ENCODE measurements at regions not wholly inside any gene's neighbourhood (a gene's known extent, or its start where the extent isn't known, plus 50 kb on each side); places are given as distances from the start of the nearest gene placed in this dataset.

DNA sequence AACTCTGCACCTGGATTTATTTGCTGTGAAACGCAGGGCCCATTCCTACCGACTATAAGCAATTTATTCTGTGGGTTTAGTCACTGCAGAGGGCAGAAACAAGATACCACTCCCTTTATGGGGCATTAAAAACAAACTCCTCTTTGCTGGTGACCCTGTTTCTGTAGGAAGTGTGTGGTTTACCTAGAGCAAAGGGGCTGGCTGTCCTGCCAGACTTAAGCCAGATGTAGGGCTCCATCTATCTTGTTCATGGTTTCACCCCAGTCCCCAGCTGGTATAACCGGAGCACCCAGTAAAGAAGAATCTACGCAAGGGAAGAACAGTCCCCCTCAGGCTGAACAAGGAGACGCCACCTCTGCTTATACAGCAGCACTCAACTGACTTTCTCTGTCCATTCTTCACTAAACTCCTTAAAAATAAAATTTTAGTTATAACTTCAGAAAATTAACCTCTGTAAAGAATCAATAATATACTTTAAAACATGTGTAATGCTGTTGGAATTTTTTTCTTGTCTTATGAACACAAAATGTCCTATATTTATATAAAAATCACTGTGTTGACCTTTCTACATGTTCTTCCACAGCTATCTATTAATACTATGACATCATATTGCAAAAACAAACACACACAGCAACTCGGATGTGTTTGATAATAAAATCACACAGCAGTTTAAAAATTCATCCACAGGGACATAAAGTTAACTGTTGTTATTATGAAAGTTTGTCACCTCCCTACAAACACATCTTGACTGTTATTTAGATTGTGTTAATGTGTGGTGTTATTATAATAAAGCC, 126.1 kb upstream of the RPS6KA2 start:
- no peak overlapping the region for H3K27ac Mint-ChIP-seq
- H3K36me3 Mint-ChIP-seq (ENCODE audit: insufficient read depth in 1 of 3, low read depth in 3 of 3): no peaks in the 10 kb centered on the region
- Histone ChIP-seq H3K23me2 (ENCODE audit: insufficient read length, low read depth, low read length, poor library complexity, severe bottlenecking) (no peaks in the 10 kb centered on the region), H2BK5ac (ENCODE audit: insufficient read length, low read length) (no peak overlapping the region), H3K9ac (ENCODE audit: extremely low read depth, insufficient read length, low read length) (no peak overlapping the region), H3K4me2 (ENCODE audit: insufficient read depth, insufficient read length, low read length) (no peak overlapping the region), H3K9me3 (ENCODE audit: control insufficient read depth, low read depth, low read length) (no peaks in the 10 kb centered on the region), H4K5ac (ENCODE audit: insufficient read length, low read depth, low read length) (no peak overlapping the region), H3K27me3 (ENCODE audit: insufficient read depth, low read length) (no peaks in the 10 kb centered on the region), H2BK120ac (ENCODE audit: low read depth, low read length, poor library complexity, severe bottlenecking) (no peak overlapping the region), H3K79me2 (ENCODE audit: insufficient read depth, low read length) (no peaks in the 10 kb centered on the region), H2BK20ac (ENCODE audit: low read depth, low read length, poor library complexity, severe bottlenecking) (no peak overlapping the region), H3K18ac (ENCODE audit: insufficient read length, low read depth, low read length) (no peak overlapping the region), H2BK15ac (ENCODE audit: low read depth, low read length) (no peak overlapping the region), H2AFZ (ENCODE audit: low read length) (no peak overlapping the region), H2AK5ac (ENCODE audit: insufficient read length, low read length) (no peak overlapping the region), H3K79me1 (ENCODE audit: insufficient read depth, low read depth, low read length, poor library complexity, severe bottlenecking) (no peaks in the 10 kb centered on the region), H3K56ac (ENCODE audit: insufficient read length, low read depth, low read length) (no peak overlapping the region), H3K23ac (ENCODE audit: insufficient read length, low read depth, low read length) (no peak overlapping the region), H3T11ph (ENCODE audit: low read length) (no peak overlapping the region), H3K4me1 (ENCODE audit: insufficient read depth, low read length) (no peaks in the 10 kb centered on the region; the same call in 1 of the 2 replicates), H3K14ac (ENCODE audit: insufficient read depth, low read length) (no peak overlapping the region), H4K20me1 (ENCODE audit: control insufficient read depth, insufficient read depth, insufficient read length) (no peaks in the 10 kb centered on the region), H4K8ac (replicated peaks; ENCODE audit: insufficient read length, low read depth, low read length) (no peak overlapping the region), H3K27ac (ENCODE audit: insufficient read length, low read depth, low read length) (no peak overlapping the region), H3K4ac (ENCODE audit: low read depth, low read length) (no peak overlapping the region), H2BK12ac (ENCODE audit: insufficient read length, low read depth, low read length) (no peak overlapping the region), H4K91ac (ENCODE audit: insufficient read length, low read depth, low read length) (no peak overlapping the region)
- no peak for DNase-seq
- peaks cover 24% of the 10 kb centered on the region for H3K27me3 Mint-ChIP-seq (ENCODE audit: low read depth)
- H3K9me3 Mint-ChIP-seq: no peaks in the 10 kb centered on the region
- TF ChIP-seq, protein P1, sequence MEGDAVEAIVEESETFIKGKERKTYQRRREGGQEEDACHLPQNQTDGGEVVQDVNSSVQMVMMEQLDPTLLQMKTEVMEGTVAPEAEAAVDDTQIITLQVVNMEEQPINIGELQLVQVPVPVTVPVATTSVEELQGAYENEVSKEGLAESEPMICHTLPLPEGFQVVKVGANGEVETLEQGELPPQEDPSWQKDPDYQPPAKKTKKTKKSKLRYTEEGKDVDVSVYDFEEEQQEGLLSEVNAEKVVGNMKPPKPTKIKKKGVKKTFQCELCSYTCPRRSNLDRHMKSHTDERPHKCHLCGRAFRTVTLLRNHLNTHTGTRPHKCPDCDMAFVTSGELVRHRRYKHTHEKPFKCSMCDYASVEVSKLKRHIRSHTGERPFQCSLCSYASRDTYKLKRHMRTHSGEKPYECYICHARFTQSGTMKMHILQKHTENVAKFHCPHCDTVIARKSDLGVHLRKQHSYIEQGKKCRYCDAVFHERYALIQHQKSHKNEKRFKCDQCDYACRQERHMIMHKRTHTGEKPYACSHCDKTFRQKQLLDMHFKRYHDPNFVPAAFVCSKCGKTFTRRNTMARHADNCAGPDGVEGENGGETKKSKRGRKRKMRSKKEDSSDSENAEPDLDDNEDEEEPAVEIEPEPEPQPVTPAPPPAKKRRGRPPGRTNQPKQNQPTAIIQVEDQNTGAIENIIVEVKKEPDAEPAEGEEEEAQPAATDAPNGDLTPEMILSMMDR (conservative IDR thresholded peaks at IDR 0.05): no peak
- peaks cover 45 to 60% of the 10 kb centered on the region in 2 experiments for H3K4me1 Mint-ChIP-seq
- no CpG with 5 or more reads among the region's 6 CpGs for WGBS (ENCODE audit: extremely low coverage, insufficient read length, low lambda C conversion rate)
- no peak overlapping the region for H3K4me3 Mint-ChIP-seq

Measured in H9 (cell line).